ENCODE measurements at regions not wholly inside any gene's neighbourhood (a gene's known extent, or its start where the extent isn't known, plus 50 kb on each side); places are given as distances from the start of the nearest gene placed in this dataset.

DNA sequence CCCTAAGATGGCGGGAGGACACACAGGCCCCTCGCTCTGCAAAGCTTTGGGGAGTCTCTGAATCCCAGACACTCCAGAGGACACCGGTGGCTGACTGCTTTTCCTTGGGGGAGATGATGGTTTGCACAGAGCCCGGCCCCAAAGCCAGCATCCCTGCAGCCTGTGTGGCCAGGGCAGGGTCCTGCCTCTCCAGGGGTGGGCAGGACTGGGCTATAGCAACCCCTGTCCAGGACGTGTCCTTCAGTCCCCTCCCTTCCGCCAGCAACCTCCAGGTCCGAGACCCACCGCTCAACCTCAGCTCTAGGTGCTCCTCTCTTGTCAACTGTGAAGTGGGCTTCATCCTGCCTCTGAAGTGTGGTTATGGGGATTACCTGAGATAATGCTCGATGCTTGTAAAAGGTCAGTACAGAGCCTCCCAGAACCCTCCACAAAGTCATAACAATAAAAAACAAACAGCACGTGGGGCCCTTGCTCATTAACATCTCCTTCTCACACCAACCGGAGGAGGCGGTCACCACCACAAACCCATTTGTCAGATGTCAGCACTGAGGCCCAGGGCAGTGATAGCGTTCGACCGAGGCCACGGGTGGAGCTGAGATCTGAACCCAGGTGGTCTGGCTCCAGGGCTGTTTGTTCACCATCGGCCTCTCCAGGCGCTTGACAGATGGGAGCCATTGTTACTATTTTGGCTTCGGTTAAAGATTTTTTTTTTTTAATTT, 304.8 kb downstream of the IRF8 start:
- no peak overlapping the region for H2AFZ ChIP-seq

GRCh38 chr16:86205521-86206245, 304.6 kb upstream of the FOXF1 start:
- TF ChIP-seq, protein P1, sequence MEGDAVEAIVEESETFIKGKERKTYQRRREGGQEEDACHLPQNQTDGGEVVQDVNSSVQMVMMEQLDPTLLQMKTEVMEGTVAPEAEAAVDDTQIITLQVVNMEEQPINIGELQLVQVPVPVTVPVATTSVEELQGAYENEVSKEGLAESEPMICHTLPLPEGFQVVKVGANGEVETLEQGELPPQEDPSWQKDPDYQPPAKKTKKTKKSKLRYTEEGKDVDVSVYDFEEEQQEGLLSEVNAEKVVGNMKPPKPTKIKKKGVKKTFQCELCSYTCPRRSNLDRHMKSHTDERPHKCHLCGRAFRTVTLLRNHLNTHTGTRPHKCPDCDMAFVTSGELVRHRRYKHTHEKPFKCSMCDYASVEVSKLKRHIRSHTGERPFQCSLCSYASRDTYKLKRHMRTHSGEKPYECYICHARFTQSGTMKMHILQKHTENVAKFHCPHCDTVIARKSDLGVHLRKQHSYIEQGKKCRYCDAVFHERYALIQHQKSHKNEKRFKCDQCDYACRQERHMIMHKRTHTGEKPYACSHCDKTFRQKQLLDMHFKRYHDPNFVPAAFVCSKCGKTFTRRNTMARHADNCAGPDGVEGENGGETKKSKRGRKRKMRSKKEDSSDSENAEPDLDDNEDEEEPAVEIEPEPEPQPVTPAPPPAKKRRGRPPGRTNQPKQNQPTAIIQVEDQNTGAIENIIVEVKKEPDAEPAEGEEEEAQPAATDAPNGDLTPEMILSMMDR (conservative IDR thresholded peaks at IDR 0.05) = no peak
- TF ChIP-seq EZH2 (IDR thresholded peaks at IDR 0.05; ENCODE audit: low read depth) = no peak
- intact Hi-C loops (cut with micrococcal nuclease; ENCODE audit: unreplicated experiment) = no loop called here
- DNase-seq = no peak
- H3K4me2 ChIP-seq = no peak overlapping the region
- H3K4me1 ChIP-seq (replicated peaks; ENCODE audit: insufficient read depth) = no peaks in the 10 kb centered on the region
- H3F3A ChIP-seq (ENCODE audit: insufficient read depth, low read depth) = no peaks in the 10 kb centered on the region
- H3K27ac ChIP-seq = no peak overlapping the region
- H2AFZ ChIP-seq = no peak overlapping the region
- no TSS peak for BruUV-seq (replicated peaks)
- H3K4me3 ChIP-seq = no peak overlapping the region
- no peaks in the 10 kb centered on the region for H4K20me1 ChIP-seq (ENCODE audit: insufficient read depth)
- peaks cover 60% of the 10 kb centered on the region for H3K27me3 ChIP-seq (ENCODE audit: insufficient read depth, low read depth)
- CTCF ChIA-PET = no interaction called here
- no peaks in the 10 kb centered on the region for H3K79me2 ChIP-seq (ENCODE audit: low read depth)
- no peaks in the 10 kb centered on the region for H3K9me3 ChIP-seq (ENCODE audit: insufficient read depth, low read depth)
- H3K9me2 ChIP-seq (ENCODE audit: insufficient read depth) = no peaks in the 10 kb centered on the region
- H3K36me3 ChIP-seq (ENCODE audit: low read depth) = no peaks in the 10 kb centered on the region
- POLR2A ChIA-PET (ENCODE audit: unreplicated experiment) = no interaction called here

More for the DNA sequence above, 304.8 kb downstream of the IRF8 start:
- intact Hi-C loops (cut with micrococcal nuclease; ENCODE audit: unreplicated experiment) = no loop called here
- H3K9me2 ChIP-seq (ENCODE audit: insufficient read depth) = no peaks in the 10 kb centered on the region
- no peak overlapping the region for H3K27ac ChIP-seq
- H3K36me3 ChIP-seq (ENCODE audit: low read depth) = no peaks in the 10 kb centered on the region
- ChIA-PET CTCF (no interaction called here), POLR2A (ENCODE audit: unreplicated experiment) (no interaction called here)
- no peaks in the 10 kb centered on the region for H3K9me3 ChIP-seq (ENCODE audit: insufficient read depth, low read depth)
- no peaks in the 10 kb centered on the region for H3F3A ChIP-seq (ENCODE audit: insufficient read depth, low read depth)
- TF ChIP-seq EZH2 (IDR thresholded peaks at IDR 0.05; ENCODE audit: low read depth) = no peak
- TF ChIP-seq, protein P1 (conservative IDR thresholded peaks at IDR 0.05) = no peak
- H4K20me1 ChIP-seq (ENCODE audit: insufficient read depth) = no peaks in the 10 kb centered on the region
- no TSS peak for BruUV-seq (replicated peaks)
- no peak overlapping the region for H3K4me2 ChIP-seq
- no peak overlapping the region for H3K4me3 ChIP-seq
- peaks cover 69% of the 10 kb centered on the region for H3K27me3 ChIP-seq (ENCODE audit: insufficient read depth, low read depth)
- no peak for DNase-seq
- H3K4me1 ChIP-seq (replicated peaks; ENCODE audit: insufficient read depth) = no peaks in the 10 kb centered on the region
- no peaks in the 10 kb centered on the region for H3K79me2 ChIP-seq (ENCODE audit: low read depth)

DNA sequence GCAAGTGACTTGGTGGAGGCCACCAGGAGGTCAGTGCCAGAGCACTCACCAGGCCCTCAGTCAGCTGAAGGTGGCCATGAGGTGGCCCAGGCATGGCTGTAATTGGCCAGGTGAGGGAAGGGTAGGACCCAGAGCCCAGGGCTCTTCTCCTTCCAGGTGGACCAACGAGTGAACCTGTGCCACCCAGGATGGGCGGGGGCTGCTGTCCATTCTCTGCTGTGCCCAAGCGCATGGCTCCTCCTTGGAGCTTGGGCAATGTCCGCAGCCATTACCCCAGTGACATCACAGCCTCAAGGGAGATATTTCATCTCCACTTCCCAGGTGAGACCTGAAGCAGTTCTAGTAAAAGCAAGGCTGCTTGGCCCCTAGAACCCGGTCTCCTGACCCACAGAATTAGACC, 303.0 kb upstream of the FOXF1 start:
- Histone ChIP-seq H3K4me3 (no peak overlapping the region), H3F3A (ENCODE audit: insufficient read depth, low read depth) (no peaks in the 10 kb centered on the region), H3K27me3 (ENCODE audit: insufficient read depth, low read depth) (peaks cover 54% of the 10 kb centered on the region), H3K27ac (no peak overlapping the region), H3K9me2 (ENCODE audit: insufficient read depth) (no peaks in the 10 kb centered on the region), H3K36me3 (ENCODE audit: low read depth) (no peaks in the 10 kb centered on the region), H3K9me3 (ENCODE audit: insufficient read depth, low read depth) (no peaks in the 10 kb centered on the region), H3K4me2 (no peak overlapping the region), H4K20me1 (ENCODE audit: insufficient read depth) (no peaks in the 10 kb centered on the region), H3K79me2 (ENCODE audit: low read depth) (no peaks in the 10 kb centered on the region), H2AFZ (no peak overlapping the region), H3K4me1 (replicated peaks; ENCODE audit: insufficient read depth) (no peaks in the 10 kb centered on the region)
- no TSS peak for BruUV-seq (replicated peaks)
- intact Hi-C loops (cut with micrococcal nuclease; ENCODE audit: unreplicated experiment) = no loop called here
- TF ChIP-seq EZH2 (IDR thresholded peaks at IDR 0.05; ENCODE audit: low read depth) = no peak
- ChIA-PET POLR2A (ENCODE audit: unreplicated experiment) (no interaction called here), CTCF (no interaction called here)
- no peak for DNase-seq

All from PC-9 (cell line).